GM12875 (cell line): ENCODE measurements at regions not wholly inside any gene's neighbourhood (a gene's known extent, or its start where the extent isn't known, plus 50 kb on each side); places are given as distances from the start of the nearest gene placed in this dataset.

ENCODE experiments used
- H3K4me3 ChIP-seq: one replicate; pipeline ENCODE4 v1.5.1; 2011; ENCODE audit warnings: low read depth, low read length, control low read depth
- CTCF ChIP-seq: IDR thresholded peaks from 2 replicates; pipeline ENCODE4 v1.5.1; 2011; ENCODE audit warnings: low read depth, mild to moderate bottlenecking, control low read depth, inconsistent platforms, low read length, moderate library complexity, borderline replicate concordance; ENCODE audit not compliant: insufficient read depth

- no peak for TF ChIP-seq CTCF
- no peak overlapping the region for H3K4me3 ChIP-seq
Observed at GRCh38 chr4:162891788-162892707, 274.6 kb downstream of the NAF1 start.

DNA sequence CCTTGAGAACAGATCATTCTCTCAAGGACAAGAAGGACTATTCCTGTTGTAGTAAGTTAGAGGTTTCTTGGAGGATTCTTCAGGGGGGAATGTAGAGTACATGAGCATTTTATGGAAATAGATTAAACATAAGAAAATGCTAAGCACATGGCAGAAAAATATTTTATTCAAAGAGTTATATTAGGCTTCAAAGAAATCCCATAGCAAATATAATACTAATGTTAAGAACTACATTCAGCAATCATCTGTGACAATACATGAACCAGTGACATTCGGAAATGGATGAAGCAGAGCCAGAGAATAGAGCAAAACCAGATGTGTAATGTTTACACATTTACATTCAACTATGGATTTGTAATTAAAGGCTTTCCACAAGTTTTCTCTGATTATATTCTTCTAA, 288.6 kb downstream of the NAF1 start:
- no peak overlapping the region for H3K4me3 ChIP-seq
- no peak for TF ChIP-seq CTCF

GRCh38 chr4:162874748-162875147, 291.9 kb downstream of the NAF1 start:
- no peak overlapping the region for H3K4me3 ChIP-seq
- TF ChIP-seq CTCF: no peak

- no peak for TF ChIP-seq CTCF
- H3K4me3 ChIP-seq: no peak overlapping the region
Observed at GRCh38 chr4:162871990-162872389, 294.7 kb downstream of the NAF1 start.

- H3K4me3 ChIP-seq: no peak overlapping the region
- TF ChIP-seq CTCF: no peak
Observed at GRCh38 chr4:162869157-162869556, 297.5 kb downstream of the NAF1 start.

- H3K4me3 ChIP-seq: no peak overlapping the region
- no peak for TF ChIP-seq CTCF
Observed at GRCh38 chr4:162866565-162866964, 300.1 kb downstream of the NAF1 start.

GRCh38 chr4:162865102-162865501, 301.6 kb downstream of the NAF1 start:
- H3K4me3 ChIP-seq: no peak overlapping the region
- peak; percentile 34; the same call in 1 of the 2 replicates for TF ChIP-seq CTCF
